A549 (cell line): ENCODE measurements at regions not wholly inside any gene's neighbourhood (a gene's known extent, or its start where the extent isn't known, plus 50 kb on each side); places are given as distances from the start of the nearest gene placed in this dataset.
A peak's percentile ranks its signal among the peaks of the same experiment; 100 is the strongest.

Experiments
- ATAC-seq, 2 experiments: fragments of 200-7000 bp in 1 of 2; fragments of >200 bp in 1 of 2; cut with Nextera tagmentation in 1 of 2; cut with Tn5 transposase in 1 of 2; 3 replicates each; pipeline versions ENCODE4 v1.8.0 to v1.9.1; 2018 to 2020; ENCODE audit warnings: mild to moderate bottlenecking in 1 of 2, moderate library complexity in 1 of 2
- CTCF ChIA-PET: fragments of 300-600 bp; sonication (Branson Sonifier 250); formaldehyde crosslinking; extraction: SDS; loops from one replicate; lab custom pipeline; 2021; ENCODE audit warnings: antibody characterized with exemption, inconsistent platforms; lab: Yijun Ruan, JAX
- POLR2A ChIA-PET: fragments of 350-600 bp; formaldehyde crosslinking; extraction: SDS; loops from one replicate; lab custom pipeline; 2021; ENCODE audit warnings: antibody characterized with exemption, inconsistent platforms; lab: Yijun Ruan, JAX
- DNase-seq, 2 experiments: peaks; one replicate each; pipeline versions ENCODE4 v3.0.0 to v3.0.0-alpha.2; 2011 to 2016; ENCODE audit warnings: low read depth in 1 of 2, low spot score in 1 of 2
- FAIRE-seq: peaks from 2 replicates; lab custom pipeline; 2011; peaks lifted over from hg19 to GRCh38; lab: Jason Lieb, UNC
- H3K27ac ChIP-seq, 2 experiments: fragments of >200 bp; sonication (Bioruptor Twin); formaldehyde crosslinking; 3 replicates each; pipeline ENCODE4 v1.5.1; 2016 to 2017
- H3K4me1 ChIP-seq: fragments of >200 bp; sonication (Bioruptor Twin); formaldehyde crosslinking; 3 replicates; pipeline ENCODE4 v1.6.1; 2016
- H3K4me2 ChIP-seq: fragments of >200 bp; sonication (Bioruptor Twin); formaldehyde crosslinking; 3 replicates; pipeline ENCODE4 v1.6.1; 2016
- H3K4me3 ChIP-seq: fragments of >200 bp; sonication (Bioruptor Twin); formaldehyde crosslinking; 3 replicates; pipeline ENCODE4 v1.5.1; 2016
- H3K9me3 ChIP-seq: fragments of >200 bp; sonication (Bioruptor Twin); formaldehyde crosslinking; 3 replicates; pipeline ENCODE4 v1.6.1; 2016
- CBX2 ChIP-seq: fragments of 200-600 bp; sonication (generic); IDR thresholded peaks from 2 replicates; pipeline ENCODE4 v1.6.1; 2016; ENCODE audit warnings: low read depth, mild to moderate bottlenecking, borderline replicate concordance
- CEBPB ChIP-seq, 2 experiments: fragments of >200 bp in 1 of 2; sonication (Bioruptor Twin) in 1 of 2; formaldehyde crosslinking in 1 of 2; IDR thresholded peaks; 2 replicates each; pipeline ENCODE4 v1.6.1; 2012 to 2016
- EHF ChIP-seq: fragments of 250-450 bp; sonication (Bioruptor Pico); IDR thresholded peaks from 2 replicates; pipeline ENCODE4 v1.5.0; 2020; ENCODE audit warnings: mild to moderate bottlenecking
- EHMT2 ChIP-seq: fragments of 200-600 bp; sonication (generic); IDR thresholded peaks from 2 replicates; pipeline ENCODE4 v1.6.1; 2016; ENCODE audit warnings: antibody characterized with exemption, low read depth, mild to moderate bottlenecking, moderate library complexity
- ELK1 ChIP-seq: fragments of 150-350 bp; IDR thresholded peaks from 2 replicates; pipeline ENCODE4 v1.6.1; 2014; ENCODE audit warnings: low read depth, mild to moderate bottlenecking, low read length
- EP300 ChIP-seq, 2 experiments: fragments of >200 bp; sonication (Bioruptor Twin); formaldehyde crosslinking; IDR thresholded peaks; 2 replicates in 1 of 2; 3 replicates in 1 of 2; pipeline ENCODE4 v1.6.1; 2016 to 2017
- FOSL2 ChIP-seq, 2 experiments: fragments of 450-650 bp in 1 of 2; fragments of >200 bp in 1 of 2; sonication (Bioruptor Twin) in 1 of 2; formaldehyde crosslinking; IDR thresholded peaks; 2 replicates each; pipeline versions ENCODE4 v1.5.0 to v1.6.1; 2016 to 2020; ENCODE audit warnings: mild to moderate bottlenecking in 1 of 2, moderate library complexity in 1 of 2
- GATA3 ChIP-seq: IDR thresholded peaks from 2 replicates; pipeline ENCODE4 v1.6.1; 2012; ENCODE audit warnings: borderline replicate concordance
- HDAC2 ChIP-seq: fragments of 200-600 bp; sonication (generic); IDR thresholded peaks from 2 replicates; pipeline ENCODE4 v1.6.1; 2016
- HES2 ChIP-seq: fragments of >200 bp; sonication (Bioruptor Twin); formaldehyde crosslinking; IDR thresholded peaks from 2 replicates; pipeline ENCODE4 v1.6.1; 2016
- HOXA7 ChIP-seq: fragments of 250-450 bp; sonication (Bioruptor Pico); IDR thresholded peaks from 2 replicates; pipeline ENCODE4 v1.5.0; 2020; ENCODE audit warnings: mild to moderate bottlenecking, moderate library complexity
- MAFK ChIP-seq: fragments of 450-650 bp; IDR thresholded peaks from 2 replicates; pipeline ENCODE4 v1.6.1; 2014; ENCODE audit not compliant: partially characterized antibody
- MAX ChIP-seq: IDR thresholded peaks from 2 replicates; pipeline ENCODE4 v1.6.1; 2012
- NFE2L2 ChIP-seq: fragments of 150-350 bp; conservative IDR thresholded peaks from 2 replicates; pipeline ENCODE4 v1.6.1; 2014; ENCODE audit warnings: low read length
- NPAS2 ChIP-seq: fragments of 250-450 bp; sonication (Bioruptor Pico); IDR thresholded peaks from 2 replicates; pipeline ENCODE4 v1.8.0; 2022; ENCODE audit warnings: mild to moderate bottlenecking, moderate library complexity, borderline replicate concordance
- PBX3 ChIP-seq: IDR thresholded peaks from 2 replicates; pipeline ENCODE4 v1.6.1; 2012
- PHF8 ChIP-seq: fragments of 200-600 bp; sonication (generic); IDR thresholded peaks from 2 replicates; pipeline ENCODE4 v1.6.1; 2016; ENCODE audit warnings: low read depth, mild to moderate bottlenecking, antibody characterized with exemption, moderate library complexity, borderline replicate concordance
- RCOR1 ChIP-seq: fragments of 150-350 bp; IDR thresholded peaks from 2 replicates; pipeline ENCODE4 v1.6.1; 2014; ENCODE audit warnings: antibody characterized with exemption, low read length, low read depth
- REST ChIP-seq: fragments of 200-600 bp; sonication (generic); IDR thresholded peaks from 2 replicates; pipeline ENCODE4 v1.6.1; 2016; ENCODE audit warnings: antibody characterized with exemption, mild to moderate bottlenecking, moderate library complexity
- RNF2 ChIP-seq: fragments of 200-600 bp; sonication (generic); IDR thresholded peaks from 2 replicates; pipeline ENCODE4 v1.6.1; 2016; ENCODE audit warnings: low read depth, mild to moderate bottlenecking, antibody characterized with exemption, moderate library complexity, borderline replicate concordance
- SMC3 ChIP-seq: fragments of >200 bp; sonication (Bioruptor Twin); formaldehyde crosslinking; IDR thresholded peaks from 3 replicates; pipeline ENCODE4 v1.6.1; 2018; ENCODE audit warnings: inconsistent platforms
- ZNF302 ChIP-seq: fragments of 250-450 bp; sonication (Bioruptor Pico); IDR thresholded peaks from 2 replicates; pipeline ENCODE4 v1.9.0; 2021; ENCODE audit warnings: inconsistent platforms, mild to moderate bottlenecking, moderate library complexity
- WGBS: methylation state at CpG from one replicate; pipeline ENCODE4 v1.1.6; 2017; ENCODE audit errors: missing lambda C conversion rate; 5-methylcytosine and 5-hydroxymethylcytosine counted together

GRCh38 chr5:17816505-17816904 is 182.2 kb downstream of the TAF11L14 start:
- Histone ChIP-seq H3K4me2 (no peak overlapping the region), H3K4me1 (peaks cover 13% of the 10 kb centered on the region; the same call in 2 of the 3 replicates), H3K9me3 (no peaks in the 10 kb centered on the region), H3K4me3 (no peak overlapping the region), H3K27ac (no peak overlapping the region; a peak in 1 of 6 replicates)
- no peak for ATAC-seq
- CTCF ChIA-PET: no interaction called here
- FAIRE-seq: no peak
- POLR2A ChIA-PET: no interaction called here
- DNase-seq: no peak
- TF ChIP-seq SMC3 (no peak), RNF2 (no peak), FOSL2 (IDR thresholded peaks at IDR 0.05) (no peak), FOSL2 (CRISPR knock-in tag; IDR thresholded peaks at IDR 0.05) (no peak), CEBPB (IDR thresholded peaks at IDR 0.05) (no peak)
- TF ChIP-seq, all 56 proteins: peak for 0
- WGBS: 81% methylated on average over 1 of the region's 1 CpG

- CTCF ChIA-PET: no interaction called here
- ATAC-seq (peak in 1 of 2 experiments; percentile 42; a peak in 2 of 6 replicates), FAIRE-seq (no peak), DNase-seq (peak in 1 of 2 experiments; percentile 30)
- TF ChIP-seq ZNF302 (CRISPR knock-in tag) (no peak), REST (no peak), EP300 (IDR thresholded peaks at IDR 0.05) (peak in 1 of 2 experiments; percentile 33; a peak in 1 of 5 replicates), NFE2L2 (no peak), PBX3 (no peak)
- Histone ChIP-seq H3K4me3 (no peak overlapping the region), H3K9me3 (no peaks in the 10 kb centered on the region), H3K4me2 (no peak overlapping the region), H3K4me1 (peaks cover 13% of the 10 kb centered on the region; the same call in 2 of the 3 replicates), H3K27ac (0 out of 6 replicates have a peak overlapping the region, but pooled peaks of 1 of the 2 experiments have one; percentile 27)
- 54% methylated on average over 2 of the region's 2 CpGs for WGBS
- POLR2A ChIA-PET: no interaction called here
Observed at GRCh38 chr5:17816944-17817343, 182.7 kb downstream of the TAF11L14 start.

- DNase-seq (no peak), ATAC-seq (no peak), FAIRE-seq (no peak)
- POLR2A ChIA-PET: no interaction called here
- Histone ChIP-seq H3K27ac (peak overlapping the region in 1 of 2 experiments; percentile 5; a peak in 1 of 6 replicates), H3K4me1 (peaks cover 13% of the 10 kb centered on the region; the same call in 2 of the 3 replicates), H3K4me3 (no peak overlapping the region), H3K4me2 (no peak overlapping the region), H3K9me3 (no peaks in the 10 kb centered on the region)
- CTCF ChIA-PET: no interaction called here
- TF ChIP-seq SMC3 (no peak), NPAS2 (CRISPR knock-in tag) (no peak), REST (no peak), EHF (CRISPR knock-in tag) (no peak), EP300 (IDR thresholded peaks at IDR 0.05) (no peak), EHMT2 (no peak), HDAC2 (no peak), PHF8 (no peak), MAX (no peak), MAFK (no peak), ELK1 (no peak), HES2 (no peak), GATA3 (no peak), CBX2 (no peak), PBX3 (no peak), HOXA7 (CRISPR knock-in tag) (no peak), RCOR1 (no peak)
Observed at GRCh38 chr5:17817990-17818389, 183.7 kb downstream of the TAF11L14 start.
